H1 (cell line): ENCODE measurements at regions not wholly inside any gene's neighbourhood (a gene's known extent, or its start where the extent isn't known, plus 50 kb on each side); places are given as distances from the start of the nearest gene placed in this dataset.

Source experiments
- EZH2 ChIP-seq: fragments of 200-600 bp; sonication (generic); IDR thresholded peaks from 2 replicates; pipeline ENCODE4 v1.7.1; 2012; ENCODE audit warnings: low read depth, mild to moderate bottlenecking, moderate library complexity, low read length, inconsistent platforms; ENCODE audit not compliant: severe bottlenecking
- KDM5A ChIP-seq: fragments of 200-600 bp; IDR thresholded peaks from 2 replicates; pipeline ENCODE4 v1.7.1; 2012; ENCODE audit warnings: mild to moderate bottlenecking, low read length, inconsistent platforms, mixed read lengths
- POLR2A ChIP-seq, 2 experiments: IDR thresholded peaks; 1 replicate in 1 of 2; 2 replicates in 1 of 2; pipeline ENCODE4 v1.6.1; 2011; ENCODE audit warnings: low read depth in 2 of 2, low read length in 2 of 2, mild to moderate bottlenecking in 2 of 2; ENCODE audit errors: control extremely low read depth in 1 of 2
- RAD21 ChIP-seq, 2 experiments: IDR thresholded peaks in 1 of 2; conservative IDR thresholded peaks in 1 of 2; 2 replicates each; pipeline ENCODE4 v1.6.1; 2011; ENCODE audit warnings: low read depth in 2 of 2, low read length in 2 of 2, improper control_type of control experiment in 1 of 2, inconsistent platforms in 1 of 2, mild to moderate bottlenecking in 1 of 2, moderate library complexity in 1 of 2

DNA sequence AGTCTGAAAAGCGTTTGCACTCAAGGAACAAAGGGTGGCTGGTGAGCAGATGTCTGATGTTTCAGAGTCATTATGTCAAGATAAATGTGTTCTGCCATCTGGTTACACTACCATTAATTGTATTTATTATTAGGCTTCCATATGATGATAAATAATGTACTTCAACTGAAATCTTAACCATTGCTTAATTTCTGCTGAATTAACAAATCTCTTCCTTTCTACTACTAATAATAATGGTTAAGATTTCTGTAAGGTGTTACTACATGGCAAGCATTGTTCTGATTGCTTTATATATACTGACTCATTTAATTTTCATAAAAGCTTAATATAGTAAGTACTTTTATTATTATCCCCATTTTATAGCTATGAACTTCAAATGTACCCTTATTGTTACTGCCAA lies 68.4 kb upstream of the GALNT15 start:
- TF ChIP-seq RAD21 (IDR thresholded peaks at IDR 0.05 in 1 of 2, conservative IDR thresholded peaks at IDR 0.05 in 1 of 2; ENCODE audit: low read depth in 2 of 2, low read length in 2 of 2) (no peak), KDM5A (no peak), EZH2 (no peak), POLR2A (IDR thresholded peaks at IDR 0.05; ENCODE audit: control extremely low read depth in 1 of 2, low read depth in 2 of 2, low read length in 2 of 2) (no peak)
